Fibroblast of gingiva (primary cell): ENCODE measurements at regions not wholly inside any gene's neighbourhood (a gene's known extent, or its start where the extent isn't known, plus 50 kb on each side); places are given as distances from the start of the nearest gene placed in this dataset.

ENCODE experiments used
- DNase-seq: peaks from one replicate; pipeline ENCODE4 v3.0.0-alpha.2; 2011; ENCODE audit warnings: low read depth

GRCh38 chr15:94177112-94177511, 54.2 kb upstream of the MCTP2 start:
- no peak for DNase-seq

- no peak for DNase-seq
These were observed 55.9 kb upstream of the MCTP2 start for GRCh38 chr15:94175420-94175819.

GRCh38 chr15:94174399-94174802, 57.0 kb upstream of the MCTP2 start:
- DNase-seq, result peak; percentile 6

GRCh38 chr15:94168250-94168649, 63.1 kb upstream of the MCTP2 start:
- DNase-seq, result no peak

GRCh38 chr15:94164971-94165370, 66.4 kb upstream of the MCTP2 start:
- no peak for DNase-seq

GRCh38 chr15:94164202-94164807, 67.1 kb upstream of the MCTP2 start:
- no peak for DNase-seq

- no peak for DNase-seq
These were observed 68.4 kb upstream of the MCTP2 start for GRCh38 chr15:94162939-94163338.

- DNase-seq, result no peak
These were observed 77.1 kb upstream of the MCTP2 start for GRCh38 chr15:94154255-94154654.

- DNase-seq, result no peak
These were observed 86.3 kb upstream of the MCTP2 start for GRCh38 chr15:94145046-94145445.

- DNase-seq, result no peak
These were observed 89.6 kb upstream of the MCTP2 start for GRCh38 chr15:94141802-94142201.

- DNase-seq, result no peak
These were observed 95.7 kb upstream of the MCTP2 start for GRCh38 chr15:94135486-94136147.

GRCh38 chr15:94131875-94132274, 99.5 kb upstream of the MCTP2 start:
- DNase-seq, result no peak

GRCh38 chr15:94130504-94130903, 100.9 kb upstream of the MCTP2 start:
- no peak for DNase-seq

- no peak for DNase-seq
These were observed 104.4 kb upstream of the MCTP2 start for GRCh38 chr15:94127006-94127405.

GRCh38 chr15:94125698-94126097, 105.7 kb upstream of the MCTP2 start:
- no peak for DNase-seq

GRCh38 chr15:94125156-94125555, 106.2 kb upstream of the MCTP2 start:
- DNase-seq, result peak; percentile 56

GRCh38 chr15:94122516-94122915, 108.8 kb upstream of the MCTP2 start:
- DNase-seq, result no peak

GRCh38 chr15:94119923-94120775, 111.2 kb upstream of the MCTP2 start:
- DNase-seq, result peak; percentile 80

- no peak for DNase-seq
These were observed 112.0 kb upstream of the MCTP2 start for GRCh38 chr15:94119298-94119811.

GRCh38 chr15:94110476-94111130, 120.8 kb upstream of the MCTP2 start:
- no peak for DNase-seq

GRCh38 chr15:94107652-94108051, 123.7 kb upstream of the MCTP2 start:
- no peak for DNase-seq

- no peak for DNase-seq
These were observed 125.6 kb upstream of the MCTP2 start for GRCh38 chr15:94105760-94106159.
